ENCODE measurements at regions not wholly inside any gene's neighbourhood (a gene's known extent, or its start where the extent isn't known, plus 50 kb on each side); places are given as distances from the start of the nearest gene placed in this dataset.
A peak's percentile ranks its signal among the peaks of the same experiment; 100 is the strongest.

DNA sequence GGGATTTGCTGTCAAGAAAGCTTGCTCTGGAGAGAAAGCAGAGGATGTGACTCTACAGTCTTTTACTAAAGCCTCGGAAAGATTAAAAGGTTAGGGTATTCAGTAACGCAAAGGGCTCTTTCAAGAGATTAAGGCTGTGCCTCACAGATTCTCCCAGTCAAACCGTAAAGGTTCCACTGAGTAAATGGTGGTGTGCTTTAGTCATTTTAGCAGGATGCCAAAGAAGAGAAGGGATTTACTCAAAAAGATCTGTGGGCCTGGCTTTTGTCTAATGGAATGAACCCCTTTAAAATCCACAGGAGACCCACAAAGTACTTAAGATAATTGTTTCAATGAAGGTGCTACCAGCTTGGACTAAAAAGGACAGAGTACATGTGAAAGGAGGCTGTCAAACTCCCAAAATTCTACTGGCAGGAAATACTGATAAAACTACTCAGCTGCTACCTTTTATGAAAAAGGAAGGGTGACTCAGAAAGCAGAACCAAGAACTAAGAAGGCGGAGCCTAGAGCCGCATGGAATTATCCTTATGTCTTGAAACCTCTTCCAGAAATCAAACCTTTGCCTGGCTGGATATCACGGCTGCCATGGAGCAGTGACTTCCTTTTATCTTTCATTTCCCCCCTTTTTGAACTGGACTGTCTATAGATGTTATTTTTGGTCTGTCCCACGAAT is 670.2 kb upstream of the ZEB2 start:
- DNase-seq, result no peak

DNA sequence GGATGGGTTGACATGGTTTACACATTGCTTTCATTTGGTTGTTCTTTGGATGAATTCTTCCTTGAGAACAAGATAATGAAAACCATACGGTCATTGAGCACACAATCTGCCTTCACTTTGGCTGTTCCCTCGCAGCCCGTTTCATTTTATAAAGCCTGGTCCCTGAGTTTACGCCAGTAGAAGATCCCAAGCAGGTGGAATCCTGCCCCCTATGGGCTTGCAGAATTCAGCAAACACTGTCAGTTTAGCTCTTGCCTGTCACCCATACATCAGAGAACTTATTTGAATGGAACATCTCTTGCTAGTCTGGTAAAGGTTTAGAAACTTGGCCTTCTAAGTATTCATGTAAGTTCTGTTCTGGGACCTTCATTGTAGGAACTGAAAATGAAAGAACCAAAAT is 666.4 kb upstream of the ZEB2 start:
- no peak for DNase-seq

DNA sequence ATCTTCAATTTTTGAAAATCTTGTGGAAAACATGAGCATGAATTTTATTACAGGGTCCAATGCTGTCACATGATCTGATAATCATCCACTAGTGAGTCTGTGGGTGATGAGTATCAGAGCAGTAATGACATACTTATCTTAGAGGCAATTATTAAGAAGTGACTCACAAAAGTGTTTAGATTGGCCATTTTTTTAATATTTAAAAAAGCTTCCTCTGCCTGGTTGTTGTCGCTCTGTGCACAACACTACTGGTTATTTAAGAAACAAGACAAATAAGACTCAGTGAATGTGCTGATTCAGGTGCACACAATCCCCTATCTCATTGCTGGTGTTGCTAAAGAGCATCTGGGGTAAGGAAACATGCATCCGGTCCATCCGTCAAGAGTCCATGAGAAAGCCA is 665.8 kb upstream of the ZEB2 start:
- DNase-seq, result no peak

DNA sequence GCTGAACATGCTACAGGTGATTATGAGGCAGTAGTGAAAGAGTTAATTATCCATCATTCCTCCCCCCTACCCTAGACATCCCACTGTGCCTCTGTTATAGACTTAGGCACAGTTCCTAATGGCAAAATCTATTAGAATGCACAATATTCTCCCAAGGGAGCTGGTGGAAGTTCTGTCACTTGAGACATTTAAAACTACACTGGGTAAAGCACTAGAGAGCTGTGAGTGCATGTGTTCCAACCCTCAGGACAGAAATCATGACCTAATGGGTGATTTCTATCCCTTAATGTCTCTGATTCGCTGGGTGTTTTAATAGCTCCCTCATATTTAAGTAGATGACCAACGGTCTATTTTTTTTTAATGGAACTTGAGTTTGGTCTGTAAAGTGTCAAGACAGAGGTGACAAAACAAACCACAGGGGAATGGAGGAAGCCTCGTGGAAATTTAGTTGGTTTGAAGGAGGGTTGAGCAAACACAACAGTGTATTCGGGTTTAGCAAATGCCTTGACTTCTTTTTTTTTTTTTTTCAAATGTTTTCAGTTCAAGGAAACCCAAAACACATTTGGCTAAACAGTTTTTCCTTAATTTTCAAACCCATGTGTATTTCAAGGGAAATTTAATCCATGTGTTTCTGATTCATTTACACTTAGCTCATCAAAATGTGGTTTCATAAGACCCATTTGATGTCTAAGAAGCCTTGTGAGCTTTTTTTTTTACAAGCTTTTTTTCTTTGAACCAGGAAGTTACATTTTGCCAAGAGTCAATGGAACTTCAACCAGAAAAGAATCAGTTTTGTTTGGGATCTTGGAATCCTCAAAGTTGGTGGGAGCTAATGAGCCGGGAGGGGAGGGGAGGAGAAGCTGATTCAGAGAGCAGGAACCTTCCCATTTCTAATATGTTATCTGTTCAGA is 665.1 kb upstream of the ZEB2 start:
- DNase-seq, result peak in 1 of 2 experiments; percentile 6

DNA sequence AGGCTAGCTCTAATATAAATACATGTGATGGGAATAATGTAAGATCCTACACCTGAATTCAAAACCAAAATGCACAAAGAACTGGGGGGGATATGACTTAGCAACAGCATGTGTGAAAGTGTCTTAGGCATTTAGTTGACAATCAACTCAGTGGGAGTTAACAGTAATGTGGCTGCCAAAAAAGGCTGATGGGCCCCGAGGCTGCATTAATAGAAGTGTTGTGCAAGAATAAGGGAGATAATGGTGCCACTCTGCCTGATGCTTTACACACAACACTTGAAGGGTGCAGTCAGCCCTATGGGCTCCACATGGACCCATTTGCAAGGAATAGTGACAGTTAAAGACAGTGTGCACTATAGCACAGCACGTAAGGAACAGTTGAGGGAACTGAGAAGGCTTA is 649.4 kb upstream of the ZEB2 start:
- no peak for DNase-seq

DNA sequence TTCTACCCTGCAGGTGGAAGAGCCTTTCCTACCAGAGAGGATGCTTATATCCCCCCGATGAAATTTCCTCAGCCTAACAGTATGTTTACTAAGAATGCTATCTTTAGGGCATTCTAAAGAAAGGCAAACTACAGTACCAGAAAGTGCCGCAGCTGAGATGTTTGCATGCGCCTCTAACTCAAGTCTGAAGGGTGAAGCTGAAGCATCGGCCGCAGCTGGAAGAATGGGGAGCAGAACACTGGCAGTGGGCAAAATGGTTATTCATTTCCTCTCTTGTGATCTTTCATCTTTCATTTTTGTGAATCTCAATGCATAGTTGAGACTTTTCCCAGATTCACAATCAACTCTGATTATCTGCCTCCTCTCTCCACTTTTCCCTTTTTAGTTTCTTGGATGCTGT is 648.2 kb upstream of the ZEB2 start:
- DNase-seq, result no peak

DNA sequence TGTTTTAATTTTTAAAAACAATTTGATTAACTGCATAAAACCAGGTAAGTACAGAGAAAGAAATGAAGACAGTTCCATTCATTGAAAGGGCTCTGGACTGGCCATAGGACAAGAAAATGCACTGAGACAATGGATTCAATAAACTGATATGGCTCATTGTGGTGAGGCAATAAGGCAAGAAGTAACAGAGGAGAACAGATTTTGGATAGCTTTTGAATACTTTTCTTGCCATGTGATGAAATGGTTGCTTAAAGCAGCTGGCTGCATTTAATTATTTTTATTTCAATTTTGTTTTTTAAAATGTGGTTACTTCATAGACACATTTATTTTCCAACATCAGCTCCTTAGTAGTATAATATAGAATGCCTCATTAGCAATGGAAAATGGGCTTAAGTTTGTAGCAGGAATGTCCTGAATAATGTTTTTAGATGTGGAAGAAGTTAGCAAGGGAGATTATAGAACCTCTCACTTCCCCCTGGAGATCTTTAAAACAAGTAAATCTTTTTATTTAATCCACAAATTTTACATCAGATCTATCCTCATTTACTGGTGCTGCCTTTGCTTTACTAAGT is 646.9 kb upstream of the ZEB2 start:
- DNase-seq, result no peak

DNA sequence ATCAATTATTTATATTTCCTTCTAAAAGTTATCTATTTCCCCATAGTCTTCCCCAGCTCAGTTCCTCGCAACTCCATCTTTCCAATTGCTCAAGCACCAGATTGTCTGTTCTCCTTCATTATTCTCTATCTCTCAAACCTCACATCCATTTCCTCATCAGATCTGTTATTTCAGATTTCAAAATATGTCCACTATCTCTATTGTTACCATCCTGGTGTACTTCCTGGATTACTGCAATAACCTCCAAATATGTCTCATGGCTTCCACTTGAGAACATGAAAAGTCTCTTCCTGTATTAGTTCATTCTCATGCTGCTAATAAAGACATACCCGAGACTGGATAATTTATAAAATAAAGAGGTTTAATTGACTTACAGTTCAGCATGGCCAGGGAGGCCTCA is 641.7 kb upstream of the ZEB2 start:
- peak; percentile 55 to 83 for DNase-seq

- DNase-seq, result no peak
These were observed 640.9 kb upstream of the ZEB2 start for GRCh38 chr2:145160855-145161254.

DNA sequence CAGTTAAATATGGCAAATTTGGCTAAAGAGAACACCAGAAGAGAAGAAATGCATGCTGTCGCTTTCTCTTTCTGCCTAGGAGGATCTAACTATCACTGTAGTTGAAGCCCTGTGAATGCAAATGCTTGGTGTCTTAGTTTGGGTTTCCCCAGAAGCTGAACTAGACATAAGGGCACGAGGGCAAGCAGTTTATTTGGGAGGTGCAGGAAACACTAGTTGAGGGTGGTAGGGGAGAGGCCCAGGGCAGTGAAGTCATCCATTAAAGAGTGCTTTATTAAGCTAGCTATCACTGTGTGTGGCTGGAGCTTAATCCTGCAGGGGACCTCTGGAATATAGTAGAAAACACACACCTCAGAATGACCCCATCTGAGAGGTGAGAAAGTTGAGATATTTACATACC is 639.8 kb upstream of the ZEB2 start:
- no peak for DNase-seq

DNA sequence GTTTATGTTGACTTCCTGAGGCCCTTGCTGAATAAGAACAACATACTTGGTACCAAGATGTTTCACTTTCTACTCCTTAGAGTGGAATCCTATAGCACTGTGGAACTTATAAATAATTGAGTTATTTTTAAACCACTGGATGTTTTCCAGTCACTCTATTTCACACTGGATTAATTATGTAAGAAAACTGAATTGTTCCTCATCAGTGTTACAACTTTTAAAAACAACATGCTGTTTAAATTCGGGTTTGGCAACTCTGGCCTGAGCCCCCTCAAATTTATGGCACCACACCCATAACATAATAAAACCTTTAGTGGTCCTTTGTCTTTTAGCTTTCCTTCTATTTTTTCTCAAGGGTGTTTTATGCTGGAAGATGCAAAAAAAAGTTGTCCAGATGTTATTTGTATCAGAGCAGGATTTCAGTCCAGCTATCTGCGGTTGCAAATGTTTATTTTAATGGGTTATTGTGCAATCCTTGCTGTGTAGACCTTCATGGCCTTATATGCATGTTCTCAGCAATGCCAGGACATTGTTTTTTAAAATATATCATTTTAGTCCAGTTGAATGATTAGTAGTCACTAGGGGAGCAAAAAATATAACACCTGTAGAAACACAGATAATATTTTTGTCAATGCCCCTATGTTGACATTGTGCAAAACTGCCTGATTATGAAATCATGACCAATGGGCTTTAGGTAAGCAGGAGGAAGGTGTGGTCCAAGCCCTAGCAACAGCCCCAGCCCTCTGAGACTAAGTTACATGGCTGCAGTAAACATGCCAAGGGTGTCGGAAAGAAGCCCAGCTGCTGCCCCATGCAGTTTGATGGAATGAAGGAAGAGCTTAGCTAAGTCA is 638.0 kb upstream of the ZEB2 start:
- no peak for DNase-seq

GRCh38 chr2:145157036-145157675 is 637.2 kb upstream of the ZEB2 start:
- DNase-seq, result no peak

- DNase-seq, result no peak
These were observed 636.3 kb upstream of the ZEB2 start for GRCh38 chr2:145156199-145156598.

GRCh38 chr2:145155196-145155595 is 635.3 kb upstream of the ZEB2 start:
- no peak for DNase-seq

DNA sequence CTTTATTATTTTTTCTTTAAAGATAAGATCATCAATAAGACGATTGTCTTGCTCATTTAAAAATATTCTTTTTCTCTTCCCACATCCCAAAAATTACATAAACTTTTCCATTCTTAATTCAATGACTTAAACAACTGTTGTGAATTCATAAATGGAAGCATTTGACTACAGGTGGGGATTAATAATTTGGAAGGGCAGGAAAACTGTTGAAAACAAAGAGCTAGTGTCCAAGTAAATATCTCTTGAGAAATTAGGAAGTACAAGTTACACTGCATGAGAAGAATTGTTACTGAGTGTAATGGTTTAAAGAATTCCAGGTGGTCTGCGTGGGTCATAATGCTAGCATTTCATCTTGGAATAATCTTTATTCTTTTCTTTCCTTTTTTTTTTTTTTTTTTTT is 634.8 kb upstream of the ZEB2 start:
- DNase-seq, result no peak

GRCh38 chr2:145146691-145147090 is 626.8 kb upstream of the ZEB2 start:
- DNase-seq, result no peak

- no peak for DNase-seq
These were observed 624.3 kb upstream of the ZEB2 start for GRCh38 chr2:145144131-145144728.

DNA sequence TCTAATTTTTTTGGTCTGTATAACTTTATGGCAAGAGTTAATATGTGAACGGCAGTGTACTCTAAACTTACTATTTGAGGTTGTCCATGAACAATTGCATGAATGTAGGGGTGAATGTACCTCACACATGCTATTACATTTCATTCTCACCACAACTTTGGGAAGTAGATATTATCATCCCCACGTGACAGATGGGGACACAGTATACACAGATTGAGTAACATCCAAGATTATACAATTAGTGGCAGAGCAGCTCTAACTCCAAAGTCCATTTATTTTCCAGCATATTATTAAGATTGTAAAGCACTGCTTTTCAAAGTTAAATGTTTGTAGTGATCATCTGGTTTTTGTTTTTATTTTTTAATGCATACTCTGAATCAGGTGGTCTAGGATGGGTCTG is 622.1 kb upstream of the ZEB2 start:
- DNase-seq, result peak; percentile 48 to 61

DNA sequence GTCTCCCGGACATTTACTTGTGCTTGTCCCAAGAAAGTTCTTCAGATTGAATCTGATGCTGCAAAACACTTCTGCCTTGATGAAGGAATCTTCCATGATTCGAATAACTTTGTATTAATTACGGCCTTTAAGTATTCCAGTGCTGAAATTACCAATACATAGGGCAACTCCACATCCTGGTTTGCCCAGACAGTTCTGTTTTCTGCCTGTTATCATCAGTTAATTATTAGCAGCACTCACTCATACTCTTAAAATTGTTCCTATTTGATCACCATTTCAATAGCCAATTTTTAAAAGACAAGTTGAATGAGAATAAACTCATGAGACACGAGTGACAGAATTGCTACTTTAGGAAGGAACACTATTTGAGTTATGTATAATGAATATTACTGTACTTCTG is 620.7 kb upstream of the ZEB2 start:
- DNase-seq, result no peak

GRCh38 chr2:145138626-145139025 is 618.7 kb upstream of the ZEB2 start:
- DNase-seq, result no peak

- DNase-seq, result no peak
These were observed 618.0 kb upstream of the ZEB2 start for GRCh38 chr2:145137901-145138300.

- DNase-seq, result no peak
These were observed 617.3 kb upstream of the ZEB2 start for GRCh38 chr2:145137211-145137610.
